ENCODE measurements at regions not wholly inside any gene's neighbourhood (a gene's known extent, or its start where the extent isn't known, plus 50 kb on each side); places are given as distances from the start of the nearest gene placed in this dataset.
"Not testable (repeated sequence)": the region's sequence is repeated elsewhere in the genome, so short reads cannot be mapped to it uniquely, and the experiment has no call there.

GRCh38 chr14:59058776-59059175 lies 129.7 kb upstream of the DAAM1 start:
- not testable (repeated sequence) for DNase-seq (ENCODE audit: low read depth)

- peak; percentile 23 for DNase-seq (ENCODE audit: low read depth)
Measured at GRCh38 chr14:59060841-59061240, 127.6 kb upstream of the DAAM1 start.

GRCh38 chr14:59061292-59061691 lies 127.2 kb upstream of the DAAM1 start:
- DNase-seq (ENCODE audit: low read depth) = no peak

GRCh38 chr14:59063259-59063658 lies 125.2 kb upstream of the DAAM1 start:
- DNase-seq (ENCODE audit: low read depth) = no peak

- DNase-seq (ENCODE audit: low read depth) = peak; percentile 54
Measured at GRCh38 chr14:59067127-59067894, 121.2 kb upstream of the DAAM1 start.

GRCh38 chr14:59069163-59069854 lies 119.2 kb upstream of the DAAM1 start:
- no peak for DNase-seq (ENCODE audit: low read depth)

GRCh38 chr14:59075506-59075905 lies 113.0 kb upstream of the DAAM1 start:
- no peak for DNase-seq (ENCODE audit: low read depth)

GRCh38 chr14:59081720-59082119 lies 106.7 kb upstream of the DAAM1 start:
- DNase-seq (ENCODE audit: low read depth) = no peak

- peak; percentile 53 for DNase-seq (ENCODE audit: low read depth)
Measured at GRCh38 chr14:59085207-59085739, 103.2 kb upstream of the DAAM1 start.

- peak; percentile 75 for DNase-seq (ENCODE audit: low read depth)
Measured at GRCh38 chr14:59086241-59086882, 102.1 kb upstream of the DAAM1 start.

- no peak for DNase-seq (ENCODE audit: low read depth)
Measured at GRCh38 chr14:59087240-59087639, 101.2 kb upstream of the DAAM1 start.

GRCh38 chr14:59087711-59088110 lies 100.8 kb upstream of the DAAM1 start:
- DNase-seq (ENCODE audit: low read depth) = peak; percentile 52

- DNase-seq (ENCODE audit: low read depth) = no peak
Measured at GRCh38 chr14:59090572-59090971, 97.9 kb upstream of the DAAM1 start.

- no peak for DNase-seq (ENCODE audit: low read depth)
Measured at GRCh38 chr14:59091404-59091803, 97.1 kb upstream of the DAAM1 start.

- no peak for DNase-seq (ENCODE audit: low read depth)
Measured at GRCh38 chr14:59091976-59092375, 96.5 kb upstream of the DAAM1 start.

- DNase-seq (ENCODE audit: low read depth) = no peak
Measured at GRCh38 chr14:59093902-59094301, 94.6 kb upstream of the DAAM1 start.

GRCh38 chr14:59096303-59096702 lies 92.2 kb upstream of the DAAM1 start:
- no peak for DNase-seq (ENCODE audit: low read depth)

GRCh38 chr14:59097681-59098080 lies 90.8 kb upstream of the DAAM1 start:
- peak; percentile 60 for DNase-seq (ENCODE audit: low read depth)

- DNase-seq (ENCODE audit: low read depth) = peak; percentile 99
Measured at GRCh38 chr14:59098377-59098776, 90.1 kb upstream of the DAAM1 start.

- DNase-seq (ENCODE audit: low read depth) = no peak
Measured at GRCh38 chr14:59100205-59100604, 88.3 kb upstream of the DAAM1 start.

GRCh38 chr14:59101476-59101875 lies 87.0 kb upstream of the DAAM1 start:
- no peak for DNase-seq (ENCODE audit: low read depth)

GRCh38 chr14:59103396-59103795 lies 85.1 kb upstream of the DAAM1 start:
- DNase-seq (ENCODE audit: low read depth) = peak; percentile 74

- no peak for DNase-seq (ENCODE audit: low read depth)
Measured at GRCh38 chr14:59107819-59108218, 80.6 kb upstream of the DAAM1 start.
